HS-27A (cell line): ENCODE measurements at regions not wholly inside any gene's neighbourhood (a gene's known extent, or its start where the extent isn't known, plus 50 kb on each side); places are given as distances from the start of the nearest gene placed in this dataset.
A peak's percentile ranks its signal among the peaks of the same experiment; 100 is the strongest.
"Not testable (repeated sequence)": the region's sequence is repeated elsewhere in the genome, so short reads cannot be mapped to it uniquely, and the experiment has no call there.

Experiments
- DNase-seq: peaks from one replicate; pipeline ENCODE4 v3.0.0-alpha.2; 2012; ENCODE audit warnings: low read depth, missing footprints

DNA sequence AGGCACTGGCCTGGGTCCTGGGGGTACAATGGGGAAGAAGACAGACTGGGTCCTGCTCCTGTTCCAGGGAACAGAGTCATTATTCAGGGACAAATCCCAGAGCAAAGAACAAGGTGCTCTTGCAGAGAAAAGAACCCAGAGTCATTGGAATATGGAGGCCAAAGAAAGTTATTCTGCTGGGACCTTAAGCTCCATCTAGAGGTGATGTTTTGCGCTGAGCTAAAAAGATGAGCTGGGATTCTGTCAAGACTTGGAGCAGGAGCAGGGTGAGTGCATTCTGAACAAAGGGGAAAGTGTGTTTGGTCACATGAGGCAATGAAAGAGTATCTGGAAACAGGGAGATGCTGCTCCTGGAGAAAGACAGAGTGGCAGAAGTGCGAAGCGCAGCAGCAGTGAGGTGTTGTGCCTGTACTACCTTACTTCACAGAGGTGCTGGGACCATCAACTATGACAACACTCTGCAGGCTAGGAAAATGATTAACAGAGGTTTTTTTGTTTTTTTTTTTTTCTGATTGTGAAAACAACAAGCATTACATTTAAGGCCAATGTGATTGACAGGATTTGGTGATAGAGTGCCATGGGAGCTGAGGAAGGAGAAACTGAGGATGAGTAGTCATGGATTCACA lies 95.3 kb upstream of the TNFSF11 start:
- no peak for DNase-seq

DNA sequence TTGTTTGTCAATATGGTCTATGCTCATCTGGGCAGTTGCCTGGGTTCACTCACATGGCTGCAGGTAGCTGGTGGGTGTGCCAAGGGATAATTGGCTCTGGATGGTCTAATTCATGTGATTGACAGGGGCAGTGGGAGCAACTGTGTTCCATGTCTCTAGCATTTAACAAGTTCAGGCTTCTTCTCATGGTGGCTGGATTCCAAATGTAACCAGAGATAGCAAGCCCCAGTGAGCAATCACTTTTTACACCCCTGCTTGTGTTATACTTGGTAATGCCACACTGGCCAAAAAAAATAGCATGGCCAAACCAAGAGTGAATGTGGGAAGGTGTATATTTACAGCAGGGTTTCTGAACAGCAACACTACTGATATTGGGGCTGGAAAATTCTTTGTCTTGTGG lies 89.6 kb upstream of the TNFSF11 start:
- DNase-seq, result no peak

DNA sequence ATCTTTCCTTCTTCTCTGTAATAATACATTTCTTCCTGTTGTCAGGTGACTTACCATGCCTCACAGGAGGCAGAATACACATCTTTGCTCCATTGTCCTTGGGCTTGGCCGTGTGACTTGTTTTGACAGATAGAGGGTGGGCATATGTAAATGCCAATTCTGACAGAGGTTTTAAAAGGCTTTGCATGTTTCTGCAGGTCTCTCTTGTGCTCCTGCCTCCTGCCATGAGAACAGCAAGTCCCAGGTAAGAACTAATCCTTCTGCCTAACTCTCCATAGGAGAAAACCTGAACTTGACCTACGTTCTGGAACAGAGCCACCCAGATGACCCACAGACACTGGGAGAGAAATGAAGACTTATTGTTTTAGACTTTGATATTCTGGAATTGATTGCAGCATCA lies 88.7 kb upstream of the TNFSF11 start:
- DNase-seq, result no peak

DNA sequence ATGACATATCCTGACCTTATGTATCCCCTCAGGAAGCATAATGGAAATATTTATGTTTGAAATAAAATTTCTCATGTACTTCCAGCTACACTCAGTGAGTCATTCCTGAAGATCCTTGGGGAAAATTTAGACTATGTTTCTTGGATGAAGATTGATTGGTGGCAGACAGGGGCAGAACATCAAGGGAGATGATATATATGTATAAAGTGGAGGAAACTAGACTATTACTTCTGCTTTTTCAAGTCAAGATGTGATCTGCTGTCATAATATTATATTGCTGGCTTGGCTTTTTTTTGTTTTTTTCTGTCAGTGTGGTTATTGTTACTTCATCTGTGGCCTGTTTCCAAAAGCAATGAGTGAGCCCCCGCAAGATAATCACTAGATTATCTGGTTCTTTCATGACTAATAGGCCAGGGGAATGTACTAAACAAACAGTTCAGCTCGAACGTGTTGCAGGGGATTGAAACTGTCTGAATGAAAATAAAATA lies 87.2 kb upstream of the TNFSF11 start:
- DNase-seq, result peak; percentile 58

DNA sequence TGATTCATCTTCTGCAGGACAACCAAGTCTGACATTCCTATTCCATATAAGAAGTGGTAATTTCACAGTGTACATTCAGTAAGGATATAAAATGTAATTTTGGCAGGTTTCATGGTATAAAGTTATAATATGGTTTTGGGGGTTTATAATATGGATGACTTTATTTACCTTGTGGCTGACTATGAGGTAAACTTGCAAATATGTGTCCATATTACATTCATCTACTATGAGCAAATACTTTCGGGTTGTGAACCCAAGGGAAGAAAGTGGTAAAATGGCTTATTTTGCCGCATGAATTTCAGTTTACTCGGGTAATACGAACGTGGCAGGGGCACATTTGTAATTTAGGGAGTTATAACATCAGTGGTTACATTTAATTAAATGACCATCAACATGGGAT lies 86.7 kb upstream of the TNFSF11 start:
- DNase-seq, result peak; percentile 24

DNA sequence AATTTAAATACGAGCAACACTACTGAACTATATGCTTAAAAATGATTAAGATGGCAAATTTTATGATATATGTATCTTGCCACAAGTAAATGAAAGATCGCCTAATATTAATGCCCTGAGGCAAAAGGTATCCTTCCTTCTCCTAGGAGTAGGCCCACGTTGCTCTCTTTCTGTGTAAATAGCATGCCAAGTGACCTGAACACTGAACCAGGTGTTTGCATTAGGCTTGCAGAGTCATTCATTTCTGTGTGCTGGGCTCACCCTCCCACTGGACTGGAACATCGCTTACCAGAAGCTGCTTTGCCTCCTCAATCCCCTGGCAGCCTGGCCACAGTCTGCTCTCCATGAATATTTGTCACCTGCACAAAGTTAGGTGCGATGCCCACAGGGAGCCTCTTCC lies 83.3 kb upstream of the TNFSF11 start:
- DNase-seq, result no peak

DNA sequence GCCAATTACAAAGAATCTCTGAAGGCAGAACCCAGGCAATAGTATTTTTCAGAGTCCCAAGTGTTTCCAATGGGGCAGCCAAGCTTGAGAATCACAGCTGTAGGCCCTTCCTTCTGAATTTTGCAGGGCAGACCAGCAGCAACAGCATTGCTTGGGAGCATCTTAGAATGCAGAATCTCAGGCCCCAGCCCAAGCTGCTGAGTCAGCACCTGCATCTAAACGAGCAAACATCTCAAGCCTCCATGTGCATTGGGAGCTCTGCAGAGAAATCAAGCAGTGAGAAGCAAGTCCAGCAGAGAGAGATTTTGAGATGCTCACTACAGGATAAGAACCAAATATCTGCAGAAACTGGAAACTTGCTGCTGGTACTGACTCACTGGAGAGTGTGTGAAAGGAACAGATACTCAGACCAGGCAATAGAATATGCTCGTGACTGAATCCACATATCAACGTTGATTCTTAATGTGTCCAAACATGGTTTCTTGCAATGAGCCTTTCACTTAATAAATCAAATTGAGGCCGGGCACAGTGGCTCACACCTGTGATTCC lies 81.5 kb upstream of the TNFSF11 start:
- DNase-seq, result no peak

DNA sequence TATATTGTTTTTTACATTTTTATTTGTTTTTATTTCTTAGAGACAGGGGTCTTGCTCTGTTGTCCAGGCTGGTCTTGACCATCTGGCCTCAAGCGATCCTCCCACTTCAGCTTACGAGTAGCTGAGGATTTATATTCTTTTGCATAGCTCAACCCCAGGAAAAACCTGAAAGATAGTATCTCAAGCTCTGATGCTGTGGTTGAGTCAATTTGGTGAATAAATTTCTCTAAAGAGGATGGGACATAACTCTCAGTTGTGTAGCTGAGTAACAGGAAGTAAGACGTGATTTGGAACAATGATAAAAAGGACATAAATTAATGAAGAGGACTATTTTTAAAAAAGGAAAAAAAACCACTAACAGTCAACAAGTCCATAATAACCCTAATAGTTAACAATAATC lies 79.8 kb upstream of the TNFSF11 start:
- no peak for DNase-seq

DNA sequence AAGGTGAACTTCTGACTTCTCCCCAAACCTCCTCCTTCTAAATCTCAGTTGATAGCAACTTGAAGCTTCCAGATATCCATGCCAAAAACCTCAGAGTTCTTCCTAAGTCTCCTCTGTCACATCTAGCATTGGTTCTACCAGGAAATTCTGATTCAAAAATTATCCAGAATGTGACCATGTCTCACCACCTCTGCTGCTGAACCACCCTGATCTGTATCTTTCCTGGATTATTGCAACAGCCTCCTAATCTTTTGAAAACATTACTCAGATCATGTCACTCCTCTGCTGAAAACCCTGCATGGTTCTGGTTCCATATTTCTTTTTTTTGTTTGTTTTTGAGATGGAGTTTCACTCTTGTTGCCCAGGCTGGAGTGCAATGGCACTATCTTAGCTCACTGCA lies 78.7 kb upstream of the TNFSF11 start:
- DNase-seq, result no peak

DNA sequence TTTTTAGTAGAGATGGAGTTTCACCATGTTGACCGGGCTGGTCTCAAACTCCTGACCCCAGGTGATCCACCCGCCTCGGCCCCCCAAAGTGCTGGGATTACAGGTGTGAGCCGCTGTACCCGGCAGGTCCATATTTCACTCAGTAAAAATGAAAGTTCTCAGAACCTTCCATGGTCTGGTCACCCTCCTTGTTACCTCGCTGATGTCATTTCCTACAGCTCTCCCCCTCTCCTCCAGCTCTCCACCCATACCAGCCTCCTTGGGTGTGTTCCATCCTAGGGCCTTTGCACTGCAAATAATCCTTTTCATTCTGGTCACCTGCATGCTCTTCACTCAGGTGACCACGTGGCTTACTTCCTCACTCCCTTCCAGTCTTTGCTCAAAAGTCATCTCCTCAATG lies 78.2 kb upstream of the TNFSF11 start:
- no peak for DNase-seq

DNA sequence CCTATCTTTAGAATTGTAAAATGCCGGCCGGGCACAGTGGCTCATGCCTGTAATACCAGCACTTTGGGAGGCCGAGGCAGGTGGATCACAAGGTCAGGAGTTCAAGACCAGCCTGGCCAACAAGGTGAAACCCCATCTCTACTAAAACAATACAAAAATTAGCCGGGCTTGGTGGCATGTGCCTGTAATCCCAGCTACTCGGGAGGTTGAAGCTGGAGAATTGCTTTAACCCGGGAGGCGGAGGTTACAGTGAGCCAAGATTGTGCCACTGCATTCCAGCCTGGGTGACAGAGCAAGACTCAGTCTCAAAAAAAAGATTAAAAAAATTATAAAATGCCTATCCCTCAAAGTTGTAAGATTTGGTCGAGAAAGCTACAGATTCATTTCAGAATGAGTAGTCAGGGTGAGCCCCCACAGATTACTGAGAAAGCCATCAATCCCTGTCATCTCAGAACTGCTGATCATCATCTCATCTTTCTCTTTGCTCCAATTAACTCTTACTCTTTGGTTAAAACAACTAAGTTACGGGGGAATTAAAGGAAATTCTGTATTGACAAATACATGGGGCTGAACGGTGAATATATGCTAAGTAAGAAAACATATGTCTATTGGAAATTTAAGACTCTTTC lies 76.9 kb upstream of the TNFSF11 start:
- DNase-seq, result not testable (repeated sequence)

DNA sequence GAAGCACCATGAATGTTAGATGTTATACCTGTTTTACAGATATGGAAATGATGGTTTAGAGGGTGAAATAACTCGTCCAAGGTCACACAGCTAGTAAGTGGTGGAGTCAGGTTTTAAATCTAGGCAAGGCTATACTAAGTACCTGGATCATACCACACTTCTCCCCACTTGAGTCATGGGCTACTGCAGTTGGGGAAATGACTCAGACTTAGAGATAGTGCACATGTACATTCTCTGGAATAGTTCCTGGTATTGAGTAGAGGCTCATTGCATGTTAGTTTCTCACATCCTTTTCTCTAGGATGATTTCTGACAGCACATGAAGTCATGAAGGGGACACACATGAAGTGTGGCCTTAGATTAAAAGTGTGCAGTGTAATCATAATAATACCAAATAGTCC lies 76.2 kb upstream of the TNFSF11 start:
- DNase-seq, result no peak

DNA sequence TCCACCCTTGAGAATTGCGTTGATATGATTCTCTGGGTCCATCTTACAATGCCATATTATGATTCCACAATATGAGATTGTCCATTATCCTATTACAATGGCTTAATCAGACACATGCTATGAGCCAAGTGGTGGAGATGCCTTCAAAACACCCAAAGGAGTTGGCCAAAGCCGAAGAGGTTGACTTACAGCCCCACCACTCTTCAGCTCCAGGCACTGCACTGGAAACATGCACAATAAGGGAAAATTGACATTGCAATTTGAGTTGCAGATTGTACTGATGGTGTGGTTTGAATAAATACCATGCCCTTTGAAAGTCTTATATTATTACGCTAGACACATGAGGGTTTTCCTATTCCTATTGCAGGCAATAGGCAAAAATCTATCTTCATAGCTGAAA lies 75.4 kb upstream of the TNFSF11 start:
- DNase-seq, result no peak
